GM18868 (cell line): ENCODE measurements at regions not wholly inside any gene's neighbourhood (a gene's known extent, or its start where the extent isn't known, plus 50 kb on each side); places are given as distances from the start of the nearest gene placed in this dataset.

ENCODE experiments used
- ATAC-seq: cut with Tn5 transposase; IDR thresholded peaks from one replicate; pipeline ENCODE4 v1.9.1; 2021; ENCODE audit warnings: mild to moderate bottlenecking, moderate library complexity; ENCODE audit not compliant: unreplicated experiment

GRCh38 chr21:28442085-28442484 is 550.6 kb downstream of the LTN1 start:
- ATAC-seq: peak; percentile 43

GRCh38 chr21:28439788-28440187 is 552.9 kb downstream of the LTN1 start:
- ATAC-seq: no peak

GRCh38 chr21:28439251-28439650 is 553.4 kb downstream of the LTN1 start:
- ATAC-seq: no peak

GRCh38 chr21:28437061-28437460 is 555.6 kb downstream of the LTN1 start:
- no peak for ATAC-seq

GRCh38 chr21:28436286-28436932 is 556.3 kb downstream of the LTN1 start:
- no peak for ATAC-seq

- no peak for ATAC-seq
Measured at GRCh38 chr21:28431527-28432200, 561.0 kb downstream of the LTN1 start.

- ATAC-seq: no peak
Measured at GRCh38 chr21:28431022-28431421, 561.7 kb downstream of the LTN1 start.

- ATAC-seq: no peak
Measured at GRCh38 chr21:28429161-28429560, 563.5 kb downstream of the LTN1 start.

GRCh38 chr21:28427394-28428022 is 565.2 kb downstream of the LTN1 start:
- no peak for ATAC-seq

- no peak for ATAC-seq
Measured at GRCh38 chr21:28426545-28426944, 566.1 kb downstream of the LTN1 start.

- no peak for ATAC-seq
Measured at GRCh38 chr21:28423521-28424190, 569.0 kb downstream of the LTN1 start.

GRCh38 chr21:28421716-28422524 is 570.8 kb downstream of the LTN1 start:
- no peak for ATAC-seq

- no peak for ATAC-seq
Measured at GRCh38 chr21:28419811-28420210, 572.9 kb downstream of the LTN1 start.

GRCh38 chr21:28418726-28419514 is 573.8 kb downstream of the LTN1 start:
- no peak for ATAC-seq

GRCh38 chr21:28410256-28410655 is 582.4 kb downstream of the LTN1 start:
- no peak for ATAC-seq

GRCh38 chr21:28402616-28402989 is 590.1 kb downstream of the LTN1 start:
- ATAC-seq: no peak

GRCh38 chr21:28397040-28397439 is 595.6 kb downstream of the LTN1 start:
- no peak for ATAC-seq

GRCh38 chr21:28396421-28396820 is 596.3 kb downstream of the LTN1 start:
- ATAC-seq: no peak

GRCh38 chr21:28393279-28393678 is 599.4 kb downstream of the LTN1 start:
- no peak for ATAC-seq
